Breast epithelium (tissue), 3 donors: ENCODE measurements at regions not wholly inside any gene's neighbourhood (a gene's known extent, or its start where the extent isn't known, plus 50 kb on each side); places are given as distances from the start of the nearest gene placed in this dataset.

Experiments used
- CTCF ChIP-seq, 3 donors: fragments of 450-650 bp; IDR thresholded peaks; one replicate each; pipeline ENCODE4 v1.5.1; 2016 to 2017; ENCODE audit warnings: antibody characterized with exemption in 3 of 3, mild to moderate bottlenecking in 3 of 3, moderate library complexity in 3 of 3
- POLR2A ChIP-seq: fragments of 450-650 bp; IDR thresholded peaks from one replicate; pipeline ENCODE4 v1.6.1; 2016; ENCODE audit warnings: antibody characterized with exemption, mild to moderate bottlenecking, moderate library complexity

GRCh38 chr1:118437664-118438063, 252.6 kb upstream of the SPAG17 start:
- TF ChIP-seq CTCF (IDR thresholded peaks at IDR 0.05), result no peak
- TF ChIP-seq POLR2A, result no peak
